ENCODE measurements at regions not wholly inside any gene's neighbourhood (a gene's known extent, or its start where the extent isn't known, plus 50 kb on each side); places are given as distances from the start of the nearest gene placed in this dataset.

GRCh38 chr6:28750926-28751458 is 172.8 kb downstream of the TRIM27 start:
- TF ChIP-seq CTCF (IDR thresholded peaks at IDR 0.05; ENCODE audit: poor library complexity, severe bottlenecking) (no peak), RAD21 (conservative IDR thresholded peaks at IDR 0.05) (no peak)

Measured in neural cell (in vitro differentiated cells).